ENCODE measurements at regions not wholly inside any gene's neighbourhood (a gene's known extent, or its start where the extent isn't known, plus 50 kb on each side); places are given as distances from the start of the nearest gene placed in this dataset.
A peak's percentile ranks its signal among the peaks of the same experiment; 100 is the strongest.

DNA sequence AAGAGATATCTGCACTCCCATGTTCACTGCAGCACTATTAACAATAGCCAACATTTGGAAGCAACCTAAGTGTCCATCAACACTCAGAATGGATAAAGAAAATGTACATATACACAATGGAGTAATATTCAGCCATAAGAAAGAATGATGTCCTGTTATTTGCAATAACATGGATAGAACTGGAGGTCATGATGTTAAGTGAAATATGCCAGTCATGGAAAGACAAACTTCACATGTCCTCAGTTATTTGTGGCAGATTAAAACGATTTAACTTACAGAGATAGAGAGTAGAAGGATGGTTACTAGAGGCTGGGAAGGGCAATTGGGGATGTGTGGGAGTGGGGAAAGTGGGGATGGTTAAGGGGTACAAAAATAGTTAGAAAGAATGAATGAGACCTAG is 110.3 kb upstream of the PCSK5 start:
- no peak for DNase-seq
- H3K27me3 Mint-ChIP-seq (ENCODE audit: insufficient read depth), result no peaks in the 10 kb centered on the region
- H3K36me3 Mint-ChIP-seq (ENCODE audit: low read depth), result no peaks in the 10 kb centered on the region
- H3K27ac Mint-ChIP-seq, result no peak overlapping the region
- no peaks in the 10 kb centered on the region for H3K4me1 Mint-ChIP-seq (ENCODE audit: low read depth)
- no peak overlapping the region for H3K4me3 Mint-ChIP-seq
- TF ChIP-seq CTCF (IDR thresholded peaks at IDR 0.05), result no peak
- H3K9me3 Mint-ChIP-seq, result peaks cover 29% of the 10 kb centered on the region

DNA sequence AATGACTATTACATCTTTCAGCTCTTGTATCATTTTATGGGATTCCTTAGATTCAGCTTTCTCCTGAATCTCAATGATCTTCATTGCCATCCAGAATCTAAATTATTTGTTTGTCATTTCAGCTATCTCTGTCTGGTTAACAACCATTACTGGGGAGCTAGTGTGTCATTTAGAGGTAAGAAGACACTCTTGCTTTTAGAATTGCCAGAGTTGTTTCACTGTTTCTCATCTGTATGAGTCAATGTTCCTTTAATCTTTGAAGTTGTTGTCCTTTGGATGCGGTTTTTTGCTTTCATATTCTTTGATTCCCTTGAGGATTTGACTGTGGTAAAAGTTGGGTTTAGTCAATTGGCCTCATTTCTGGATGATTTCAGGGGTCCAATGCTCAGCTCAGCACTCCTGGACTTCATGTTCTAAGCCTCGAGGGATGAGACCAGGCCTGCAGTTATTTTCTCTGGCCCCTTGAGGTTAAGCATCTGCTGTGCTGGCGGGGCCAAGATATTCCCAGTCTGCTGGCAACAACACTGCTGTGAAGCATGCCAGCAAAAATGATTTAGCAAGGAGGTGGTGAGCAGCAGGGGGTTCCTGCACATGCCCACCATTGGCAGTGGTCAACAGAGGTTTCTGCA is 102.4 kb upstream of the PCSK5 start:
- TF ChIP-seq CTCF (IDR thresholded peaks at IDR 0.05), result no peak
- H3K27ac Mint-ChIP-seq, result no peak overlapping the region
- peaks cover 37% of the 10 kb centered on the region for H3K9me3 Mint-ChIP-seq
- no peaks in the 10 kb centered on the region for H3K4me1 Mint-ChIP-seq (ENCODE audit: low read depth)
- no peak for DNase-seq
- H3K4me3 Mint-ChIP-seq, result no peak overlapping the region
- H3K36me3 Mint-ChIP-seq (ENCODE audit: low read depth), result no peaks in the 10 kb centered on the region
- H3K27me3 Mint-ChIP-seq (ENCODE audit: insufficient read depth), result no peaks in the 10 kb centered on the region

DNA sequence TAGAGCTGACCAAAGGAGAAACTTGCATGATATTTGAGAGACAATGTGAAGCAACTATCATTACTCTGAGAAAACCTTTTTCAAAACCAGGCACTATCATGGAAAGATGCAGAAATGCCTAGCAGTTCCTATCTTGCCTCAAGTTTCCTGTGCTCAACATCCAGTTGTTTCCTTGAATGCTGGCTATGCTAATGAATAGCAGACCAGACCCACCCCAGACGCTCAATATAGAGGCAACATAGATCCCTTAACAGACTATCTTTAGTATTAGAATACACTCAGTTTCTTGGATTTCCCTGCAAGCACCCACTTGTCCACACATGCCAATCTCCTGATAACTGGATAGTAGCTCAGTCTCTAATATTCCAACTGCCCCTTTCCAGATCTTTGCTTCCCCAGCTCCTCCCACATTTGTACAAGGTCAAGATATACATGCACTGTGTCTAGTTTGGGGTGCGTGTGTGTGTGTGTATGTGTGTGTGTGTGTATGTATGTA is 93.3 kb upstream of the PCSK5 start:
- H3K27me3 Mint-ChIP-seq (ENCODE audit: insufficient read depth), result no peaks in the 10 kb centered on the region
- H3K36me3 Mint-ChIP-seq (ENCODE audit: low read depth), result no peaks in the 10 kb centered on the region
- DNase-seq, result no peak
- H3K27ac Mint-ChIP-seq, result no peak overlapping the region
- H3K4me3 Mint-ChIP-seq, result no peak overlapping the region
- no peaks in the 10 kb centered on the region for H3K4me1 Mint-ChIP-seq (ENCODE audit: low read depth)
- H3K9me3 Mint-ChIP-seq, result peaks cover 33% of the 10 kb centered on the region
- no peak for TF ChIP-seq CTCF (IDR thresholded peaks at IDR 0.05)

DNA sequence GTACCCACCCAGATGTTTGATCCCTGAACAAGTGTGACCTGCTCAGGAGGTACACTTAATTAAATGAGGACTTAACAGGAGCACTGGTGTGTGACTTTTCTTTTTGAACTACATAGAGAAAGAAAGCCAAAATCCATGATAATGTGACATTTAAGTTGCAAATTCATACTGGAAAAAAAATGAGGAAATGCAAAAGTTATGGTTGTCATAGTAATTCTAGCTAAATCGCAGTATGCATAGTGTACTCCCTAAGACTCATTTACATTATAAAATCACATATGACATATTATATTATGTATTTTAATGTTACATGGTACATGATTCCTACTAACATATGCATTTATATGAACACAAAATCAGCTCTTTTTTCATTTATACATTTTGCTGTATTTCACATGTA is 92.0 kb upstream of the PCSK5 start:
- no peaks in the 10 kb centered on the region for H3K36me3 Mint-ChIP-seq (ENCODE audit: low read depth)
- H3K9me3 Mint-ChIP-seq, result peaks cover 26% of the 10 kb centered on the region
- no peaks in the 10 kb centered on the region for H3K27me3 Mint-ChIP-seq (ENCODE audit: insufficient read depth)
- no peaks in the 10 kb centered on the region for H3K4me1 Mint-ChIP-seq (ENCODE audit: low read depth)
- no peak for DNase-seq
- H3K27ac Mint-ChIP-seq, result no peak overlapping the region
- no peak for TF ChIP-seq CTCF (IDR thresholded peaks at IDR 0.05)
- no peak overlapping the region for H3K4me3 Mint-ChIP-seq

DNA sequence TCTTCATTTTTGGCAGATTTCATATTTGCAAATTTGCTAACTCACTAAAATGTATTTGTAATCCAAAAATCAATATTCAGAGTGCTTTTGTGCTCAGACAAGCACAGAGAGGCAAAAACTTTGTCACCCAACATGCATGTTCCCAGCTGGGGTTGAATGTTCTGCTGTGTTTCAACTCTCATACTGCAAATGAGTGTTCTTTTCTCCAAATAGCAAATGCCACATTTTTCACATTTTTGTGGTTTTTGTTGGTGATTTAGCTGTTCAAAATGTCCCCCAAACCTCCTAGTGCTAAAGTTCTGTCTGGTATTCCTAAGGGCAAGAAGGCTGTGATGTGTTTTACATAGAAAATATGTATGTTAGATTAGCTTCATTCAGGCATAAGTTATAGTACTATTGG is 87.3 kb upstream of the PCSK5 start:
- H3K27me3 Mint-ChIP-seq (ENCODE audit: insufficient read depth), result no peaks in the 10 kb centered on the region
- TF ChIP-seq CTCF (IDR thresholded peaks at IDR 0.05), result no peak
- DNase-seq, result peak; percentile 1
- no peaks in the 10 kb centered on the region for H3K4me1 Mint-ChIP-seq (ENCODE audit: low read depth)
- H3K36me3 Mint-ChIP-seq (ENCODE audit: low read depth), result no peaks in the 10 kb centered on the region
- H3K9me3 Mint-ChIP-seq, result peaks cover 29% of the 10 kb centered on the region
- H3K27ac Mint-ChIP-seq, result no peak overlapping the region
- H3K4me3 Mint-ChIP-seq, result no peak overlapping the region

Data from HFFc6 (cell line).